HepG2 (cell line): ENCODE measurements at regions not wholly inside any gene's neighbourhood (a gene's known extent, or its start where the extent isn't known, plus 50 kb on each side); places are given as distances from the start of the nearest gene placed in this dataset.

Source experiments
- ATAC-seq: fragments of 200-7000 bp; cut with Tn5 transposase; 3 replicates; pipeline ENCODE4 v1.9.1; 2020; ENCODE audit warnings: mild to moderate bottlenecking, moderate library complexity
- BruUV-seq: library from RNA; stranded (reverse); fragments of 400-500 nt; replicated peaks from 2 replicates; lab custom pipeline; 2021; lab: Mats Ljungman, UMichigan
- CTCF ChIA-PET: fragments of 300-600 bp; formaldehyde crosslinking; extraction: SDS; loops from one replicate; lab custom pipeline; 2021; ENCODE audit warnings: low total read pairs, inconsistent platforms, low intra/inter-chr PET ratio; lab: Yijun Ruan, JAX
- POLR2A ChIA-PET: fragments of 350-600 bp; sonication (Branson Sonifier 250); formaldehyde crosslinking; loops from one replicate; lab custom pipeline; 2020; ENCODE audit warnings: antibody characterized with exemption, inconsistent platforms; lab: Yijun Ruan, JAX
- DNase-seq: peaks from one replicate; pipeline ENCODE4 v3.0.0-alpha.2; 2015; ENCODE audit warnings: low spot score
- FAIRE-seq: peaks from 3 replicates; lab custom pipeline; 2011; peaks lifted over from hg19 to GRCh38; lab: Jason Lieb, UNC
- H2AFZ ChIP-seq: one replicate; pipeline ENCODE4 v1.6.1; 2011; ENCODE audit warnings: low read length, inconsistent platforms
- H3K27ac ChIP-seq: fragments of 300-600 bp; 3 replicates; pipeline ENCODE4 v1.8.0; 2011; ENCODE audit warnings: mixed run types, mild to moderate bottlenecking, mixed read lengths, low read length, inconsistent platforms; ENCODE audit not compliant: insufficient read depth; ENCODE audit errors: extremely low read length
- H3K27me3 ChIP-seq, 2 experiments: fragments of 200-600 bp in 1 of 2; 2 replicates in 1 of 2; 3 replicates in 1 of 2; pipeline versions ENCODE4 v1.6.0 to v1.8.0; 2011; ENCODE audit warnings: low read length in 2 of 2, mild to moderate bottlenecking in 2 of 2, moderate library complexity in 2 of 2, inconsistent platforms in 1 of 2; ENCODE audit not compliant: insufficient read depth in 2 of 2, control insufficient read depth in 1 of 2
- H3K36me3 ChIP-seq, 2 experiments: fragments of 200-600 bp in 1 of 2; replicated peaks in 1 of 2; 2 replicates in 1 of 2; 3 replicates in 1 of 2; pipeline versions ENCODE4 v1.5.1 to v1.8.0; 2011; ENCODE audit warnings: low read length in 2 of 2, inconsistent platforms in 1 of 2; ENCODE audit not compliant: insufficient read depth in 2 of 2, control insufficient read depth in 1 of 2
- H3K4me1 ChIP-seq: 2 replicates; pipeline ENCODE4 v1.5.1; 2012; ENCODE audit warnings: low read length, inconsistent platforms; ENCODE audit not compliant: insufficient read depth
- H3K4me2 ChIP-seq: 2 replicates; pipeline ENCODE4 v1.6.0; 2011; ENCODE audit warnings: low read depth, low read length, inconsistent platforms
- H3K4me3 ChIP-seq, 3 experiments: fragments of 200-600 bp in 1 of 3; sonication (generic), shearing (Covaris generic) in 1 of 3; replicated peaks in 1 of 3; 2 replicates each; pipeline ENCODE4 v1.5.1; 2011 to 2016; ENCODE audit warnings: low read length in 3 of 3, inconsistent platforms in 2 of 3, low read depth in 2 of 3, mild to moderate bottlenecking in 2 of 3, control low read depth in 1 of 3, mixed read lengths in 1 of 3; ENCODE audit not compliant: insufficient read depth in 1 of 3
- H3K79me2 ChIP-seq: one replicate; pipeline ENCODE4 v1.6.1; 2011; ENCODE audit warnings: low read length, inconsistent platforms; ENCODE audit not compliant: insufficient read depth
- H3K9ac ChIP-seq: 2 replicates; pipeline ENCODE4 v1.6.0; 2011; ENCODE audit warnings: mild to moderate bottlenecking, low read depth, low read length, inconsistent platforms; ENCODE audit not compliant: insufficient read depth
- H3K9me3 ChIP-seq: 2 replicates; pipeline ENCODE4 v1.5.1; 2012; ENCODE audit warnings: mild to moderate bottlenecking, low read length
- H4K20me1 ChIP-seq: 2 replicates; pipeline ENCODE4 v1.6.0; 2011; ENCODE audit warnings: inconsistent platforms, mild to moderate bottlenecking, low read length, moderate library complexity; ENCODE audit not compliant: insufficient read depth
- ERF ChIP-seq: IDR thresholded peaks from 2 replicates; pipeline ENCODE4 v1.6.1; 2018; ENCODE audit warnings: missing biosample characterization, missing genetic modification reagents
- FOSL2 ChIP-seq: sonication (generic); formaldehyde crosslinking; IDR thresholded peaks from 2 replicates; pipeline ENCODE4 v1.4.0; 2020; ENCODE audit warnings: missing genetic modification reagents
- GFI1 ChIP-seq: sonication (generic); formaldehyde crosslinking; IDR thresholded peaks from 2 replicates; pipeline ENCODE4 v1.5.0; 2020; ENCODE audit warnings: missing genetic modification reagents, mild to moderate bottlenecking, borderline replicate concordance
- NFAT5 ChIP-seq: sonication (generic); formaldehyde crosslinking; IDR thresholded peaks from 2 replicates; pipeline ENCODE4 v1.4.0; 2020; ENCODE audit warnings: missing genetic modification reagents
- PBX2 ChIP-seq: IDR thresholded peaks from 2 replicates; pipeline ENCODE4 v1.6.1; 2016; ENCODE audit warnings: control low read depth
- POLR2A ChIP-seq, 2 experiments: IDR thresholded peaks; 2 replicates each; pipeline ENCODE4 v1.6.1; 2011; ENCODE audit warnings: low read depth in 2 of 2, low read length in 2 of 2, mild to moderate bottlenecking in 1 of 2, moderate library complexity in 1 of 2; ENCODE audit not compliant: insufficient read depth in 1 of 2
- RFXAP ChIP-seq: sonication (generic); formaldehyde crosslinking; IDR thresholded peaks from 2 replicates; pipeline ENCODE4 v1.4.0; 2020; ENCODE audit warnings: missing genetic modification reagents, borderline replicate concordance
- SATB2 ChIP-seq: sonication (generic); formaldehyde crosslinking; IDR thresholded peaks from 2 replicates; pipeline ENCODE4 v1.5.0; 2020; ENCODE audit warnings: missing genetic modification reagents
- ZEB1 ChIP-seq: IDR thresholded peaks from 2 replicates; pipeline ENCODE4 v1.6.1; 2012; ENCODE audit warnings: mild to moderate bottlenecking, low read depth, inconsistent platforms; ENCODE audit not compliant: insufficient replicate concordance
- ZNF180 ChIP-seq: sonication (generic); formaldehyde crosslinking; IDR thresholded peaks from 2 replicates; pipeline ENCODE4 v1.4.0; 2020; ENCODE audit warnings: low read depth, missing genetic modification reagents, borderline replicate concordance
- ZNF205 ChIP-seq: IDR thresholded peaks from 2 replicates; pipeline ENCODE4 v1.6.1; 2018; ENCODE audit warnings: missing biosample characterization, missing genetic modification reagents
- ZNF274 ChIP-seq: sonication (generic); formaldehyde crosslinking; IDR thresholded peaks from 2 replicates; pipeline ENCODE4 v1.5.1; 2020; ENCODE audit warnings: mild to moderate bottlenecking, missing genetic modification reagents
- ZNF280D ChIP-seq: sonication (generic); formaldehyde crosslinking; IDR thresholded peaks from 2 replicates; pipeline ENCODE4 v1.5.1; 2020; ENCODE audit warnings: mild to moderate bottlenecking, missing genetic modification reagents
- ZNF496 ChIP-seq: sonication (generic); formaldehyde crosslinking; IDR thresholded peaks from 2 replicates; pipeline ENCODE4 v1.8.1; 2023; ENCODE audit warnings: mild to moderate bottlenecking, moderate library complexity, missing genetic modification reagents; ENCODE audit not compliant: insufficient replicate concordance
- WGBS: methylation state at CpG from one replicate; pipeline ENCODE4 v1.1.6; 2017; ENCODE audit warnings: low lambda C conversion rate; 5-methylcytosine and 5-hydroxymethylcytosine counted together
- in situ Hi-C: cut with HindIII; loops from 2 replicates; pipeline ENCODE4 v1.10.0; 2017; ENCODE audit warnings: low pct_unique_long_range_greater_than_20kb; ENCODE audit not compliant: extremely low pct_ligation_motif_present
- intact Hi-C: fragments of 100-400 bp; cut with micrococcal nuclease; formaldehyde crosslinking; loops from one replicate; pipeline ENCODE4 v1.10.0; 2022; ENCODE audit not compliant: unreplicated experiment

- Histone ChIP-seq H3K79me2 (no peaks in the 10 kb centered on the region), H3K4me2 (no peak overlapping the region), H2AFZ (no peak overlapping the region), H4K20me1 (no peaks in the 10 kb centered on the region), H3K27ac (no peak overlapping the region), H3K36me3 (no peaks in the 10 kb centered on the region), H3K27me3 (peaks cover 0 to 13% of the 10 kb centered on the region in 2 experiments; a peak in 2 of 5 replicates), H3K9ac (no peak overlapping the region), H3K4me1 (no peaks in the 10 kb centered on the region), H3K9me3 (no peaks in the 10 kb centered on the region), H3K4me3 (no peak overlapping the region)
- ChIA-PET POLR2A (no interaction called here), CTCF (no interaction called here)
- FAIRE-seq: no peak
- intact Hi-C loops: no loop called here
- BruUV-seq: no TSS peak
- 44% methylated on average over 10 of the region's 12 CpGs for WGBS
- TF ChIP-seq ZNF274 (CRISPR knock-in tag) (no peak), PBX2 (CRISPR knock-in tag) (no peak), ERF (no peak), ZNF496 (CRISPR knock-in tag) (no peak), FOSL2 (CRISPR knock-in tag) (no peak), ZNF280D (CRISPR knock-in tag) (no peak), NFAT5 (no peak), SATB2 (CRISPR knock-in tag) (no peak), POLR2A (IDR thresholded peaks at IDR 0.05; ENCODE audit: insufficient read depth in 1 of 2, low read depth in 2 of 2, low read length in 2 of 2) (no peak), ZNF205 (CRISPR knock-in tag) (no peak), ZNF180 (no peak), RFXAP (no peak), GFI1 (CRISPR knock-in tag) (no peak), ZEB1 (no peak)
- ATAC-seq: no peak
- no peak for DNase-seq
- in situ Hi-C loops: no loop called here
Observed at GRCh38 chr11:130602641-130603334, 154.3 kb downstream of the ADAMTS15 start.
